ENCODE measurements at regions not wholly inside any gene's neighbourhood (a gene's known extent, or its start where the extent isn't known, plus 50 kb on each side); places are given as distances from the start of the nearest gene placed in this dataset.

- WGBS, 4 donors = 3 to 4% (median 4%) methylated on average over 22 to 24 of the region's 24 CpGs
- no peaks in the 10 kb centered on the region for H3K9me3 ChIP-seq
- H3K4me1 ChIP-seq = peaks cover 0 to 24% (median 17%) of the 10 kb centered on the region in 12 donors
- intact Hi-C loops (cut with DNase I) = loop anchor here (5.0 to 10.0 kb wide), 8 partner anchors 272 to 934 kb away; partner anchors contain the start of genes CHST13 (in 7 of the 10) and PLXNA1 (in 3 of the 10)
- H3K27me3 ChIP-seq = peaks cover 10 to 68% (median 54%) of the 10 kb centered on the region in 9 donors
- H3K27ac ChIP-seq = no peak overlapping the region
- peak overlapping the region in 1 of 12 donors; percentile 12 for H3K4me3 ChIP-seq
- DNase-seq (peak in 1 of 5 donors; percentile 47), ATAC-seq (peak in 3 of 4 donors; percentile 6 to 70 (median 41))
- TF ChIP-seq CTCF (IDR thresholded peaks at IDR 0.05) (no peak), POLR2A (IDR thresholded peaks at IDR 0.05) (no peak)
- no peaks in the 10 kb centered on the region for H3K36me3 ChIP-seq
These were observed 134.0 kb downstream of the TPRA1 start for GRCh38 chr3:127456471-127457093.

GRCh38 chr3:127455541-127456450 is 134.7 kb downstream of the TPRA1 start:
- 2 to 7% (median 4%) methylated on average over 26 to 67 of the region's 67 CpGs for WGBS, 4 donors
- peak; percentile 55 to 93 (median 87) for ATAC-seq
- Histone ChIP-seq H3K4me3 (peak overlapping the region in 10 of 12 donors; percentile 8 to 47 (median 30)), H3K9me3 (no peaks in the 10 kb centered on the region), H3K27me3 (peaks cover 12 to 68% (median 54%) of the 10 kb centered on the region in 9 donors), H3K27ac (no peak overlapping the region), H3K36me3 (no peaks in the 10 kb centered on the region), H3K4me1 (peaks cover 0 to 24% (median 17%) of the 10 kb centered on the region in 12 donors)
- DNase-seq = peak; percentile 57 to 86 (median 66)
- TF ChIP-seq POLR2A (IDR thresholded peaks at IDR 0.05) (no peak), CTCF (IDR thresholded peaks at IDR 0.05) (peak; percentile 85 to 98 (median 93))
- intact Hi-C loops (cut with DNase I) = loop anchor here (1.0 to 10.0 kb wide), 13 partner anchors 271 to 933 kb away; partner anchors contain the start of genes CHST13 (in 7 of the 10) and PLXNA1 (in 4 of the 10)

GRCh38 chr3:127454968-127455367 is 135.6 kb downstream of the TPRA1 start:
- H3K9me3 ChIP-seq = no peaks in the 10 kb centered on the region
- TF ChIP-seq CTCF (IDR thresholded peaks at IDR 0.05) = no peak
- TF ChIP-seq POLR2A (IDR thresholded peaks at IDR 0.05) = no peak
- 78 to 80% (median 79%) methylated on average over 5 to 8 of the region's 8 CpGs for WGBS, 4 donors
- H3K4me1 ChIP-seq = peaks cover 0 to 24% (median 17%) of the 10 kb centered on the region in 12 donors
- peaks cover 12 to 76% (median 57%) of the 10 kb centered on the region in 9 donors for H3K27me3 ChIP-seq
- DNase-seq (no peak), ATAC-seq (no peak)
- H3K27ac ChIP-seq = no peak overlapping the region
- intact Hi-C loops (cut with DNase I) = loop anchor here (1.0 to 10.0 kb wide), 14 partner anchors 270 to 933 kb away; partner anchors contain the start of genes CHST13 (in 7 of the 10) and PLXNA1 (in 4 of the 10)
- no peak overlapping the region for H3K4me3 ChIP-seq
- H3K36me3 ChIP-seq = no peaks in the 10 kb centered on the region
